Fibroblast of mammary gland (primary cell): ENCODE measurements at regions not wholly inside any gene's neighbourhood (a gene's known extent, or its start where the extent isn't known, plus 50 kb on each side); places are given as distances from the start of the nearest gene placed in this dataset.

Experiments used
- DNase-seq: peaks from one replicate; pipeline ENCODE4 v3.0.0-alpha.2; 2010; ENCODE audit warnings: low read depth
- H3K4me3 ChIP-seq: 2 replicates; pipeline ENCODE4 v1.5.1; 2011; ENCODE audit warnings: low read depth, mild to moderate bottlenecking, low read length, moderate library complexity; ENCODE audit not compliant: control insufficient read depth
- TF ChIP-seq, protein P1 (sequence below): conservative IDR thresholded peaks from 2 replicates; pipeline ENCODE4 v1.5.1; 2011; ENCODE audit warnings: low read depth, low read length, inconsistent platforms; ENCODE audit not compliant: control insufficient read depth, insufficient read depth

DNA sequence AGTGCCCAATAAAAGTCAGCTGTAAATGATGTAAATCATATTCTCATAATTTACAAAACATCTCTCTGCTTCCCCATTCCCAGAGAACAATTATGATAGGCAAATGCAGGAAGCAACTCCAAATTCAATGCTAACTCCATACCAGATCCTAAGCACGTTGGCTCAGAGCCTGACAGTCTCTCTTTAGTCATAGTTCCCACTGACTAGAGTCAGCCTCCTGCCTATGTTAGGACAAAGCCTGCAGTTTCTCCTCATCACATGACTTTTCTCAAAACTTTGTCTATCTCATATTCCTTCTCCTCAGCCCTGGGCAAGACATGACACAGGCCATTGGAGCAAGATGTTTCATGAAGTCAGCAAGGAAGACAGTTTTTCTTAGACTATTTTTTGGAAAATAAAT is 101.5 kb upstream of the COL24A1 start:
- no peak overlapping the region for H3K4me3 ChIP-seq
- peak; percentile 19 for DNase-seq
- TF ChIP-seq, protein P1, sequence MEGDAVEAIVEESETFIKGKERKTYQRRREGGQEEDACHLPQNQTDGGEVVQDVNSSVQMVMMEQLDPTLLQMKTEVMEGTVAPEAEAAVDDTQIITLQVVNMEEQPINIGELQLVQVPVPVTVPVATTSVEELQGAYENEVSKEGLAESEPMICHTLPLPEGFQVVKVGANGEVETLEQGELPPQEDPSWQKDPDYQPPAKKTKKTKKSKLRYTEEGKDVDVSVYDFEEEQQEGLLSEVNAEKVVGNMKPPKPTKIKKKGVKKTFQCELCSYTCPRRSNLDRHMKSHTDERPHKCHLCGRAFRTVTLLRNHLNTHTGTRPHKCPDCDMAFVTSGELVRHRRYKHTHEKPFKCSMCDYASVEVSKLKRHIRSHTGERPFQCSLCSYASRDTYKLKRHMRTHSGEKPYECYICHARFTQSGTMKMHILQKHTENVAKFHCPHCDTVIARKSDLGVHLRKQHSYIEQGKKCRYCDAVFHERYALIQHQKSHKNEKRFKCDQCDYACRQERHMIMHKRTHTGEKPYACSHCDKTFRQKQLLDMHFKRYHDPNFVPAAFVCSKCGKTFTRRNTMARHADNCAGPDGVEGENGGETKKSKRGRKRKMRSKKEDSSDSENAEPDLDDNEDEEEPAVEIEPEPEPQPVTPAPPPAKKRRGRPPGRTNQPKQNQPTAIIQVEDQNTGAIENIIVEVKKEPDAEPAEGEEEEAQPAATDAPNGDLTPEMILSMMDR, result no peak

DNA sequence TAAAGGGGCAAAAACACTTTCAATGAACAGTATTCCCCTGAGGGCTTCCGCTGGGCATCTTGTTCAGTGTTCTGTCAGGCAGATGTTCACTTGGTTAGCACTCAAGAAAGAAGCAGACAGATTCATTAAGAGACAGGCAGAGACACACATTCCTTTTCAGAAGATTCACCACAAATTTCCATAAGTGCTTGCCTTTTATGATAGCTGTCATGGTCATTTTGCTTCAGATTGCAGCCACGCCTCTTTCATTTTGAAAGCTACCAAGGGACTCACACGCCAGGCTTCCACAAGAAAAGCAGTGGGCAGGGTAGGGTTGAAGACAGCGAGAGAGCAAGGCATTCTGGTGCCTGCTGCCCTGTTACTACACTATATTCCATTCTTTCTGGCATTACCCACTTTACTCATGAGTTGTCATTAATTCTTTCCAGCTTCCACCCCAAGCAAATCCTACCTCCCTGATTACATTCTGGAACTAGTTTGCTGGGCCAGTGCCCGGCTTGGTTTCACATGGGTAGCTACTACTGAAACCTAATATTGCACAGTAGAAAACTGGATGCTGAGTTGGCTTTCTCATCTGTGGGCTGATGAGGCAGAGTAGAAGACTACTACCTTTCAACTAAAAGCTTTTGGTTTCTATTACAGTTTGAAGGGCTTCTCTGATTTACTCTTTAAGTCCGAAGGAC is 91.2 kb upstream of the COL24A1 start:
- DNase-seq, result no peak
- H3K4me3 ChIP-seq, result no peak overlapping the region
- TF ChIP-seq, protein P1, result no peak

DNA sequence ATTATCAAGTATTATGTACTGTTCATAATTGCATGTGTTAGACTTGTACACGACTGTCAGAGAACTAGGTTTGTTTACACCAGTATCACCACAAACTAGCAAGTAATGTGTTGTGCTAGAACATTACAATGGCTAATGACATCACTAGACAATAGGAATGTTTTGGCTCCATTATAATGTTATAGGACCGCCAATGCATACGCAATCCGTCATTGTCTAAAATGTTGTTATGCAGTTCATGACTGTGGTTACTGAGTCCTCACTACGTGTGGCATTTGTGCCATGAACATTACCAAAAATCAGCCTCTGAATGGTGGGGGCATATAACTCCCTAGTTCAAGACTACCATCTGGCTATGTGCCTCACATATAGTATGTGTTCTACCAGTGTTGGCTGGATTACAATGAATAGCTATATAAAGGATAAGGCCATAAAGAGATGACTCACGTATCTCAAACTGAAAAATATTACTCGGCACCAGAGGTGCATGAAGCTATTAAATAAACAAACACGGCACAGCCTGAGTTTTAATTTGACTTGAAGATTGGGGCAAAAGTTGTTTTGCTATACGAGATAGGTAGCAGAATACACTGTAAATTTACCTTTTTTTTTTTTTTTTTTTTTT is 89.1 kb upstream of the COL24A1 start:
- TF ChIP-seq, protein P1, result no peak
- no peak for DNase-seq
- no peak overlapping the region for H3K4me3 ChIP-seq

DNA sequence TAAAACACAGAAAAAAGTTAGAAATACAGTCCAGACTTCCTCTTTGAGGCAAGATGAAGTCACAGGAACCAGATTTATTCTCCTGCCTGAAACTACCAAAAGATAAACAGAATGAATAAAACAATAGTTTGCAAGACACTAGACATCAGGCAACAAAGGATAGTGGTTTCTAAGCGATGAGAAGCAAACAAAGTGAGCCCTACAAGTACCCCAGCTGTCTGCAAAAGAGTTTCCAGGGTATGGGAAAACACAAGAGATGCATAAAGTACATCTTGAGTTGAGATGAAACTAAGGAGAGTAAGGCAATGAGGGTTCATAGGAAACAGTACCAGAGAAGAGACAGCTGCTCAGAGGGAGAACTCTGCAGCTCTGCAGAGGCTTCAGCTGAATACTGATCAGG is 83.3 kb upstream of the COL24A1 start:
- no peak for DNase-seq
- TF ChIP-seq, protein P1, result no peak
- no peak overlapping the region for H3K4me3 ChIP-seq

DNA sequence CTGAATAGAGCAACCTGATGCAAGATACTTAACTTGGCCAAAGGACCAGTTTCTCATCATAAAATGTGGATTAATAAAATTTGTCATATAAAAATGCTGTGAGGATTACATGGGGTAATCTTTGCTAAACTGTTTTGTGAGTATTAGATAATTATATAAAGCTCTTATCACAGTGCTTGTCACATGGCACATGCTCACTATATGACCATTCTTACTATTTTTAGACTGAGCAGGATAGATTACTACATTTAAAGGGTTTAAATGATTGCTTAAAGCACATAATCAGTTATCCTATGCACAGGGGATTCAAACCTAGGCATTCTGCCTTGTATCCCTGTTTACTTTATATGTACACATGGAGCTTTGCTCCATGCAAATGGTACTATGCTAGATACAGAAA is 82.9 kb upstream of the COL24A1 start:
- H3K4me3 ChIP-seq, result no peak overlapping the region
- TF ChIP-seq, protein P1, result no peak
- DNase-seq, result no peak

DNA sequence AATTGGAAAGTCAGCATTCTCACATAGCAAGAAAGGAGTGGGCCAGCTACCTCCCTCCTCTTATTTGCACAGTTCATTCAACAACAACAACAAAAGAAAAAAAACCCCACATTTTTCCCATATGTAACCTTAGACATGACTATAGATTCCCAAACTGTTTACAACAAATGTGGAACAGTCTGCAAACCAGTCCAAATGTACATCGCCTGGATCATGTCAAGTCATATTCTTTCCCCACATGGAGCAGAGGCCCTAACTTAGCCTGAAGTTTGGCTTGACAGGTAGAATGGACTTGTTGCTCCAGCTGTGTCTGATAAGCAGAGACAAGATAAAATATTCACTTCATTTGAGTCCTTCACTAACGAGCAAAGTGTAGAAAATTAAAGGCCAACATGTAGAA is 81.7 kb upstream of the COL24A1 start:
- H3K4me3 ChIP-seq, result no peak overlapping the region
- no peak for DNase-seq
- TF ChIP-seq, protein P1, result no peak
